Naive thymus-derived CD4-positive, alpha-beta T cell (primary cell): ENCODE measurements at regions not wholly inside any gene's neighbourhood (a gene's known extent, or its start where the extent isn't known, plus 50 kb on each side); places are given as distances from the start of the nearest gene placed in this dataset.

Source experiments
- ATAC-seq: fragments of 150-1000 bp; cut with Tn5 transposase; 2 replicates; pipeline ENCODE4 v1.10.0; 2021; ENCODE audit warnings: mild to moderate bottlenecking, moderate library complexity
- CTCF ChIA-PET: fragments of 350-600 bp; sonication (Branson Sonifier 250); formaldehyde crosslinking; loops from one replicate; lab custom pipeline; 2021; ENCODE audit warnings: antibody characterized with exemption; lab: Charles Lee
- POLR2A ChIA-PET: fragments of 350-600 bp; sonication (Branson Sonifier 250); formaldehyde crosslinking; loops from one replicate; lab custom pipeline; 2021; ENCODE audit warnings: antibody characterized with exemption, inconsistent platforms; lab: Charles Lee
- DNase-seq, 9 donors: peaks; one replicate each; pipeline versions ENCODE4 v3.0.0 to v3.0.0-alpha.2; 2020 to 2022; ENCODE audit warnings: mixed read lengths in 1 of 9
- H3K27ac ChIP-seq: one replicate; pipeline ENCODE4 v1.7.0; 2013; ENCODE audit warnings: mild to moderate bottlenecking, low read depth, low read length, moderate library complexity
- H3K27me3 ChIP-seq, 2 donors: one replicate each; pipeline ENCODE4 v1.7.0; 2013; ENCODE audit warnings: low read length in 2 of 2, mild to moderate bottlenecking in 2 of 2, moderate library complexity in 2 of 2; ENCODE audit not compliant: control insufficient read depth in 2 of 2, insufficient read depth in 2 of 2
- H3K36me3 ChIP-seq, 3 experiments: 1 replicate in 2 of 3; 2 replicates in 1 of 3; pipeline ENCODE4 v1.7.0; 2013; ENCODE audit warnings: low read length in 3 of 3, mild to moderate bottlenecking in 3 of 3, moderate library complexity in 1 of 3; ENCODE audit not compliant: insufficient read depth in 3 of 3, control insufficient read depth in 2 of 3
- H3K4me1 ChIP-seq, 2 donors: one replicate each; pipeline ENCODE4 v1.7.0; 2013; ENCODE audit warnings: low read length in 2 of 2, mild to moderate bottlenecking in 2 of 2, moderate library complexity in 1 of 2; ENCODE audit not compliant: control insufficient read depth in 2 of 2, insufficient read depth in 2 of 2
- H3K4me3 ChIP-seq: 2 replicates; pipeline ENCODE4 v1.7.0; 2013; ENCODE audit warnings: mild to moderate bottlenecking, low read length
- H3K9me3 ChIP-seq, 3 experiments: 1 replicate in 2 of 3; 2 replicates in 1 of 3; pipeline ENCODE4 v1.7.0; 2013; ENCODE audit warnings: low read length in 3 of 3; ENCODE audit not compliant: control insufficient read depth in 2 of 3
- H3K27ac Mint-ChIP-seq, 9 donors: one replicate each; pipeline ENCODE4 v1.8.0; 2020 to 2022; ENCODE audit warnings: mixed read lengths in 9 of 9, mild to moderate bottlenecking in 8 of 9, moderate library complexity in 5 of 9, inconsistent platforms in 2 of 9
- H3K27me3 Mint-ChIP-seq, 5 donors: one replicate each; pipeline ENCODE4 v1.8.0; 2021 to 2022; ENCODE audit warnings: mixed read lengths in 5 of 5, mild to moderate bottlenecking in 1 of 5
- H3K36me3 Mint-ChIP-seq, 5 donors: one replicate each; pipeline ENCODE4 v1.8.0; 2020 to 2022; ENCODE audit warnings: mixed read lengths in 5 of 5, mild to moderate bottlenecking in 3 of 5, inconsistent platforms in 1 of 5
- H3K4me1 Mint-ChIP-seq, 7 donors: one replicate each; pipeline ENCODE4 v1.8.0; 2020 to 2022; ENCODE audit warnings: mixed read lengths in 7 of 7, mild to moderate bottlenecking in 3 of 7, inconsistent platforms in 1 of 7
- H3K4me3 Mint-ChIP-seq, 10 donors: one replicate each; pipeline ENCODE4 v1.8.0; 2020 to 2022; ENCODE audit warnings: mild to moderate bottlenecking in 10 of 10, mixed read lengths in 10 of 10, moderate library complexity in 6 of 10, inconsistent platforms in 2 of 10
- H3K9me3 Mint-ChIP-seq, 11 donors: one replicate each; pipeline ENCODE4 v1.8.0; 2020 to 2022; ENCODE audit warnings: mixed read lengths in 11 of 11, mild to moderate bottlenecking in 4 of 11, inconsistent platforms in 1 of 11, moderate library complexity in 1 of 11
- intact Hi-C, 2 donors: fragments of 100-400 bp; cut with micrococcal nuclease; formaldehyde crosslinking; loops; one replicate each; pipeline ENCODE4 v1.15.1; 2023

- no peaks in the 10 kb centered on the region for H3K36me3 ChIP-seq
- peaks cover 0 to 5% (median 0%) of the 10 kb centered on the region in 11 donors for H3K9me3 Mint-ChIP-seq
- no peaks in the 10 kb centered on the region for H3K36me3 Mint-ChIP-seq
- H3K4me3 Mint-ChIP-seq = no peak overlapping the region
- ChIA-PET POLR2A (no interaction called here), CTCF (no interaction called here)
- peaks cover 0 to 4% (median 0%) of the 10 kb centered on the region in 7 donors for H3K4me1 Mint-ChIP-seq
- no peak for DNase-seq
- ATAC-seq = no peak
- H3K27ac Mint-ChIP-seq = no peak overlapping the region
- H3K27me3 Mint-ChIP-seq = peaks cover 2 to 32% (median 23%) of the 10 kb centered on the region in 5 donors
- H3K4me3 ChIP-seq = no peak overlapping the region
- H3K27ac ChIP-seq = no peak overlapping the region
- H3K4me1 ChIP-seq = no peaks in the 10 kb centered on the region
- no peaks in the 10 kb centered on the region for H3K9me3 ChIP-seq
- intact Hi-C loops = no loop called here
- H3K27me3 ChIP-seq = no peaks in the 10 kb centered on the region
These were observed 453.9 kb downstream of the BRD1 start for GRCh38 chr22:49373801-49374226.

DNA sequence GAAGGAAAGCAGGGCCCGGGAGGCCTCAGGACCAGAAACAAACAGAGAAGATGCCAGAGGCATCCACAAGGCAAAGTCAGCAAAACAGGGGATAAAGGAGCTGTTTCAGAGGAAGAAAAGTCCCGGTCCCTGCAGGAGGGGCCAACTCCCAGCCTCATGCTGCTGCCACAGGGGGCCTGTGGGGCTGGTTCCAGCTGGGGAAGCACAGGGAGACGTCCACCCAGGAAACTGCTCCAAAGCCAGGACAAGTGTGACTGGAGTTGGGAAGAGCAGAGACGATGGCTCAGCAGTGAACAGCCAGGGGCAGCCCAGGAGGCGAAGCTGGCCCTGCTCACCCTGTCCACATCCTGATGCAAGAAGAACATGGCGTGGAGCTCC, 454.4 kb downstream of the BRD1 start:
- H3K9me3 Mint-ChIP-seq = peaks cover 0 to 5% (median 0%) of the 10 kb centered on the region in 11 donors
- no peaks in the 10 kb centered on the region for H3K36me3 Mint-ChIP-seq
- H3K4me3 Mint-ChIP-seq = no peak overlapping the region
- intact Hi-C loops = no loop called here
- Histone ChIP-seq H3K36me3 (no peaks in the 10 kb centered on the region), H3K9me3 (no peaks in the 10 kb centered on the region), H3K27ac (no peak overlapping the region), H3K4me3 (no peak overlapping the region), H3K4me1 (no peaks in the 10 kb centered on the region), H3K27me3 (no peaks in the 10 kb centered on the region)
- POLR2A ChIA-PET = no interaction called here
- peaks cover 0 to 34% (median 20%) of the 10 kb centered on the region in 5 donors for H3K27me3 Mint-ChIP-seq
- ATAC-seq (no peak), DNase-seq (no peak)
- H3K4me1 Mint-ChIP-seq = peaks cover 0 to 4% (median 0%) of the 10 kb centered on the region in 7 donors
- CTCF ChIA-PET = no interaction called here
- H3K27ac Mint-ChIP-seq = no peak overlapping the region

GRCh38 chr22:49372530-49373288, 455.0 kb downstream of the BRD1 start:
- Mint-ChIP-seq H3K4me1 (peaks cover 0 to 4% (median 0%) of the 10 kb centered on the region in 7 donors), H3K4me3 (no peak overlapping the region), H3K9me3 (peaks cover 0 to 5% (median 0%) of the 10 kb centered on the region in 11 donors), H3K36me3 (no peaks in the 10 kb centered on the region), H3K27ac (no peak overlapping the region), H3K27me3 (peaks cover 0 to 32% (median 14%) of the 10 kb centered on the region in 5 donors)
- CTCF ChIA-PET = no interaction called here
- no peaks in the 10 kb centered on the region for H3K4me1 ChIP-seq
- no peaks in the 10 kb centered on the region for H3K36me3 ChIP-seq
- no peak for ATAC-seq
- POLR2A ChIA-PET = no interaction called here
- no peak for DNase-seq
- H3K9me3 ChIP-seq = no peaks in the 10 kb centered on the region
- H3K27me3 ChIP-seq = no peaks in the 10 kb centered on the region
- intact Hi-C loops = no loop called here
- H3K27ac ChIP-seq = no peak overlapping the region
- H3K4me3 ChIP-seq = no peak overlapping the region

DNA sequence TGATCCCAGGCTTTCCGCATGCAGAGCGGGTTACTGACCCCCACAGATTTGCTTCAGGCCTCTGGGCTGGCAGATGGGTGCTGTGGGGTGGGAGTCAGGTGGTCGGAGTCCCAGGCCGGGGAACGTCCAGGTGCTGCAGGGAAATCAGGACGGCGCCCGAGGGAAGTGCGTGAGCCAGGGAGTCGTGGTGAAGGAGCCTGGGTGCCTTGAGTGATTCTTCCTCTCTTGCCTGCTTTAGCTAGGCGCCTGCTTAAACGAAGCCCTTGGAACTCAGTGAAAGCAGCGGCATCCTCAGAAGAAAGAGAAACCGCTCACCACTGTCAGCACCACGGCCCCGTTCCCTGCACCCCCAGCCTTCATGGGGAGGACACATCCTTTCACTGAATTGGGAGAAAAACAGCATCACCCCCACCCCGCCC, 455.6 kb downstream of the BRD1 start:
- Histone ChIP-seq H3K36me3 (no peaks in the 10 kb centered on the region), H3K4me3 (no peak overlapping the region), H3K4me1 (no peaks in the 10 kb centered on the region), H3K27me3 (no peaks in the 10 kb centered on the region), H3K9me3 (no peaks in the 10 kb centered on the region), H3K27ac (no peak overlapping the region)
- no peak for ATAC-seq
- ChIA-PET POLR2A (no interaction called here), CTCF (no interaction called here)
- peaks cover 0 to 4% (median 0%) of the 10 kb centered on the region in 7 donors for H3K4me1 Mint-ChIP-seq
- no peak for DNase-seq
- intact Hi-C loops = no loop called here
- H3K4me3 Mint-ChIP-seq = no peak overlapping the region
- H3K27ac Mint-ChIP-seq = no peak overlapping the region
- peaks cover 0 to 5% (median 0%) of the 10 kb centered on the region in 11 donors for H3K9me3 Mint-ChIP-seq
- no peaks in the 10 kb centered on the region for H3K36me3 Mint-ChIP-seq
- peaks cover 0 to 26% (median 8%) of the 10 kb centered on the region in 5 donors for H3K27me3 Mint-ChIP-seq

- ChIA-PET POLR2A (no interaction called here), CTCF (no interaction called here)
- H3K27me3 Mint-ChIP-seq = peaks cover 0 to 25% (median 6%) of the 10 kb centered on the region in 5 donors
- ATAC-seq = no peak
- H3K4me1 Mint-ChIP-seq = peaks cover 0 to 4% (median 0%) of the 10 kb centered on the region in 7 donors
- intact Hi-C loops = no loop called here
- Histone ChIP-seq H3K4me3 (no peak overlapping the region), H3K36me3 (no peaks in the 10 kb centered on the region), H3K27ac (no peak overlapping the region), H3K4me1 (no peaks in the 10 kb centered on the region), H3K27me3 (no peaks in the 10 kb centered on the region), H3K9me3 (no peaks in the 10 kb centered on the region)
- no peak overlapping the region for H3K4me3 Mint-ChIP-seq
- no peaks in the 10 kb centered on the region for H3K36me3 Mint-ChIP-seq
- no peak for DNase-seq
- H3K9me3 Mint-ChIP-seq = peaks cover 0 to 5% (median 0%) of the 10 kb centered on the region in 11 donors
- no peak overlapping the region for H3K27ac Mint-ChIP-seq
These were observed 456.2 kb downstream of the BRD1 start for GRCh38 chr22:49371325-49372110.

- H3K9me3 Mint-ChIP-seq = peaks cover 0 to 5% (median 0%) of the 10 kb centered on the region in 11 donors
- no peak for DNase-seq
- POLR2A ChIA-PET = no interaction called here
- Histone ChIP-seq H3K4me3 (no peak overlapping the region), H3K27me3 (no peaks in the 10 kb centered on the region), H3K36me3 (no peaks in the 10 kb centered on the region), H3K4me1 (no peaks in the 10 kb centered on the region), H3K27ac (no peak overlapping the region), H3K9me3 (no peaks in the 10 kb centered on the region)
- no peaks in the 10 kb centered on the region for H3K36me3 Mint-ChIP-seq
- peaks cover 0 to 32% (median 8%) of the 10 kb centered on the region in 5 donors for H3K27me3 Mint-ChIP-seq
- H3K4me3 Mint-ChIP-seq = no peak overlapping the region
- peaks cover 0 to 4% (median 0%) of the 10 kb centered on the region in 7 donors for H3K4me1 Mint-ChIP-seq
- CTCF ChIA-PET = no interaction called here
- ATAC-seq = no peak
- intact Hi-C loops = no loop called here
- no peak overlapping the region for H3K27ac Mint-ChIP-seq
These were observed 456.9 kb downstream of the BRD1 start for GRCh38 chr22:49370627-49371301.
